ENCODE measurements at regions not wholly inside any gene's neighbourhood (a gene's known extent, or its start where the extent isn't known, plus 50 kb on each side); places are given as distances from the start of the nearest gene placed in this dataset.

- Histone ChIP-seq H3K27ac (no peak overlapping the region), H3K4me1 (no peaks in the 10 kb centered on the region), H3K4me3 (no peak overlapping the region), H3K36me3 (no peaks in the 10 kb centered on the region), H3K27me3 (no peaks in the 10 kb centered on the region), H3K9me3 (no peaks in the 10 kb centered on the region)
- no peak for DNase-seq
- intact Hi-C loops (cut with DNase I), result no loop called here
- ATAC-seq, result no peak
- TF ChIP-seq CTCF (IDR thresholded peaks at IDR 0.05), result no peak
These were observed 346.5 kb upstream of the ADAMTSL1 start for GRCh38 chr9:18127499-18127875.

- no peak overlapping the region for H3K4me3 ChIP-seq
- H3K27ac ChIP-seq, result no peak overlapping the region
- intact Hi-C loops (cut with DNase I), result no loop called here
- no peaks in the 10 kb centered on the region for H3K4me1 ChIP-seq
- no peak for TF ChIP-seq CTCF (IDR thresholded peaks at IDR 0.05)
- DNase-seq, result no peak
- no peaks in the 10 kb centered on the region for H3K36me3 ChIP-seq
- no peaks in the 10 kb centered on the region for H3K9me3 ChIP-seq
- ATAC-seq, result no peak
- no peaks in the 10 kb centered on the region for H3K27me3 ChIP-seq
These were observed 344.1 kb upstream of the ADAMTSL1 start for GRCh38 chr9:18129809-18130334.

- Histone ChIP-seq H3K9me3 (no peaks in the 10 kb centered on the region), H3K27ac (no peak overlapping the region), H3K27me3 (no peaks in the 10 kb centered on the region), H3K4me1 (no peaks in the 10 kb centered on the region), H3K36me3 (no peaks in the 10 kb centered on the region), H3K4me3 (no peak overlapping the region)
- no peak for DNase-seq
- no peak for ATAC-seq
- TF ChIP-seq CTCF (IDR thresholded peaks at IDR 0.05), result no peak
- intact Hi-C loops (cut with DNase I), result no loop called here
These were observed 337.5 kb upstream of the ADAMTSL1 start for GRCh38 chr9:18136354-18136994.

GRCh38 chr9:18137815-18138214, 336.1 kb upstream of the ADAMTSL1 start:
- no peak for ATAC-seq

GRCh38 chr9:18138656-18139055, 335.3 kb upstream of the ADAMTSL1 start:
- ATAC-seq, result peak; percentile 79
- Histone ChIP-seq H3K4me1 (no peaks in the 10 kb centered on the region), H3K36me3 (no peaks in the 10 kb centered on the region), H3K27ac (no peak overlapping the region), H3K4me3 (no peak overlapping the region), H3K9me3 (no peaks in the 10 kb centered on the region), H3K27me3 (no peaks in the 10 kb centered on the region)
- DNase-seq, result no peak
- no peak for TF ChIP-seq CTCF (IDR thresholded peaks at IDR 0.05)
- intact Hi-C loops (cut with DNase I), result no loop called here

More at GRCh38 chr9:18137815-18138214, 336.1 kb upstream of the ADAMTSL1 start:
- Histone ChIP-seq H3K36me3 (no peaks in the 10 kb centered on the region), H3K27ac (no peak overlapping the region), H3K9me3 (no peaks in the 10 kb centered on the region), H3K4me1 (no peaks in the 10 kb centered on the region), H3K27me3 (no peaks in the 10 kb centered on the region), H3K4me3 (no peak overlapping the region)
- no peak for DNase-seq
- intact Hi-C loops (cut with DNase I), result no loop called here
- no peak for TF ChIP-seq CTCF (IDR thresholded peaks at IDR 0.05)

GRCh38 chr9:18141681-18142080, 332.3 kb upstream of the ADAMTSL1 start:
- intact Hi-C loops (cut with DNase I), result no loop called here
- no peak for ATAC-seq

More at GRCh38 chr9:18141681-18142080, 332.3 kb upstream of the ADAMTSL1 start:
- Histone ChIP-seq H3K9me3 (no peaks in the 10 kb centered on the region), H3K36me3 (no peaks in the 10 kb centered on the region), H3K4me3 (no peak overlapping the region), H3K27ac (no peak overlapping the region), H3K4me1 (no peaks in the 10 kb centered on the region), H3K27me3 (no peaks in the 10 kb centered on the region)
- no peak for DNase-seq
- no peak for TF ChIP-seq CTCF (IDR thresholded peaks at IDR 0.05)
